OCI-M2 (cell line): ENCODE measurements at regions not wholly inside any gene's neighbourhood (a gene's known extent, or its start where the extent isn't known, plus 50 kb on each side); places are given as distances from the start of the nearest gene placed in this dataset.
"Not testable (repeated sequence)": the region's sequence is repeated elsewhere in the genome, so short reads cannot be mapped to it uniquely, and the experiment has no call there.

ENCODE experiments used
- DNase-seq: peaks from one replicate; lab custom pipeline; 2025; ENCODE audit not compliant: unreplicated experiment; lab: John Stamatoyannopoulos, UW

GRCh38 chr20:25989686-25990085 lies 293.0 kb upstream of the ZNF337 start:
- not testable (repeated sequence) for DNase-seq

DNA sequence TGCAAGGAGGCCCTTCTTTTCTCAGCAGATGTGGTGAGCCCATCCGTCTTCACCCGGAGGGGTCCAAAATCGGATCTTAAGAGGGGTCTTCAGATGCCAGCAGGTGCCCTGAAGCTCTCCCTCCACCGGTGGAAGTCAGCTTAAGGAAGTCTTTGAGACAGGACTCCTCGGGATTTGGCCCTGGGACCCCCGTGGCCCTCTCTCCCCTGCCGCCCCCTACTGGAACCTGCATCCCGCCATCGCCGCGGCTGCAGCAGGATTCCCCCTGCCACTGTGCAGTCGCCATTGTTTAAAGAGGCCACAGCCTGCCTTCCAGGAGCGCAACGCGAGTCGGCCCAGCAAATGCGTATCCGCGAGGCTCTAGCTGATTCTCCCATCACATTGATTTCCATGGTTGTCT lies 292.5 kb upstream of the ZNF337 start:
- DNase-seq, result no peak

GRCh38 chr20:25987928-25988560 lies 291.4 kb upstream of the ZNF337 start:
- DNase-seq, result not testable (repeated sequence)

- no peak for DNase-seq
Observed at GRCh38 chr20:25987073-25987927, 290.6 kb upstream of the ZNF337 start.

DNA sequence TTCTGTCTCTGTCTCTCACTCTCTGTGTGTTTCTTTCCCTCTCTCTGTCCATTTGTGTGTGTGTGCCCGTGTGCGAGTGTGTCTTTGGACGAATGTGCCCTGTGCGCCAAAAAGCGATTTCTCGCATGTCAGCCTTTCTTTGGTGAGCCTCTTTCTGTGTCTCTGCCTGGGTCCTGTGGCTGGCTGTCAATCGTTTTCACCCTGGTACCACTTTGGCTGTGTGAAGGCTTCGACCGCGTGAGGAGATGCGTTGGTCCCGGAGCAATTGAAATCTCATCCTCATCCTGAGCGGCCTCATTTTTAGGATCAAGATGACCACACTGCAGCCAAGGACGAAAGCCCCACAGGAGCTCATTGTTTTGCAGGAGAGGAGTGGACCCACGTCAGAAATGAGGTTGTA lies 288.9 kb upstream of the ZNF337 start:
- DNase-seq, result no peak

GRCh38 chr20:25984933-25985332 lies 288.3 kb upstream of the ZNF337 start:
- DNase-seq, result no peak

GRCh38 chr20:25982701-25983100 lies 286.0 kb upstream of the ZNF337 start:
- not testable (repeated sequence) for DNase-seq

GRCh38 chr20:25978450-25979190 lies 282.0 kb upstream of the ZNF337 start:
- DNase-seq, result not testable (repeated sequence)

GRCh38 chr20:25975816-25976215 lies 279.2 kb upstream of the ZNF337 start:
- DNase-seq, result not testable (repeated sequence)

DNA sequence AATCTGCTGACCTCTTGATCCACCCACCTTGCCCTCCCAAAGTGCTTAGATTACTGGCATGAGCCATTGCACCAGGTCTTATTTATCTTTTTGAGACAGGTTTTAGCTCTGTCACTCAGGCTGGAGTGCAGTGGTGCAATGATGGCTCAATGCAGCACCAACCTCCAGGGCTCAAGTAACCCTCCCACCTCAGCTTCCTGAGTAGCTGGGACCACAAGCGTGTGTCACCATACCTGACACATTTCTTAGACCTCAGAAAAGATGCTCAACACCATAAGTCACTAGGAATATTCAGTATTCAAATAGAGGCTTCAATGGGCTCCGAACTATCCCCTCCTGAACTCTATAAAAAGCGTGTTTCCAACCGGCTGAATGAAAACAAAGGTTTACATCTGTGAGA lies 268.6 kb upstream of the ZNF337 start:
- not testable (repeated sequence) for DNase-seq

- not testable (repeated sequence) for DNase-seq
Observed at GRCh38 chr20:25953876-25954275, 257.2 kb upstream of the ZNF337 start.

GRCh38 chr20:25935230-25935629 lies 238.6 kb upstream of the ZNF337 start:
- not testable (repeated sequence) for DNase-seq

DNA sequence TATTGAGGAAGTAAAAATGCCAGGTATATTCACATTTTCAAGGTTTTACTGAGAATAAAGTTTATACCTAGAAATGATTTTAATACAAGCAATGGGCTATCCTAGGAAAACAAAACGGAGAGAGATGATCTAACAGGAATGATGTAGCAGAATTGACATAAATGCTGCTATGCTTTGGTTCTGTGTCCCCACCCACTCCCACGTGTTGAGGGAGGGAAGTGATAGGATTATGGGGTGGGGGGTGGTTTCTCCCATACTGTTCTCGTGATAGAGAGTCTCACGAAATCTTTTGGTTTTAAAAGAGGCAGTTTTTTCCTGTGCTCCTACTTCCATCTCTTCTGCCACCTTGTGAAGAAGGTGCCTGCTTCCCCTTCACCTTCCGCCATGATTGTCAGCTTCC lies 236.2 kb upstream of the ZNF337 start:
- DNase-seq, result not testable (repeated sequence)

GRCh38 chr20:25932170-25932569 lies 235.5 kb upstream of the ZNF337 start:
- DNase-seq, result not testable (repeated sequence)

DNA sequence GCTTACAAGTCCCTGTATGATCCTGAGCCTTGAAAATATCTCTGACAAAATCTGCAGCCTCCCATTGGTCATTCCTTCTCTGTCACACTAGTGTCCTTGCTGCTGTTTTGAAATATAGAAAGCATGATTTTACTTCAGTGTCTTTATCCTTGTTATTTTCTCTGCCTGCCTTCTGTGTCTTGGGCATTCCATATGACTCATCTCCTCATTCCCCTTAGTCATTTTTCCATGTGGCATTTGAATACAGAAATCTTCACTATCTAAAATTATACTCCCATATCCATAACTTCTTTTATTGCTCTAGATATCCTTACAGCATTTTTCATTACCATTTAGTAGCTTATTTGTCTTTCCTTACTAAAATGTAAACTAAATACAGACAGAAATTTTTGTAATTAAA lies 205.7 kb upstream of the ZNF337 start:
- DNase-seq, result not testable (repeated sequence)

- DNase-seq, result not testable (repeated sequence)
Observed at GRCh38 chr20:25898663-25899062, 202.0 kb upstream of the ZNF337 start.

DNA sequence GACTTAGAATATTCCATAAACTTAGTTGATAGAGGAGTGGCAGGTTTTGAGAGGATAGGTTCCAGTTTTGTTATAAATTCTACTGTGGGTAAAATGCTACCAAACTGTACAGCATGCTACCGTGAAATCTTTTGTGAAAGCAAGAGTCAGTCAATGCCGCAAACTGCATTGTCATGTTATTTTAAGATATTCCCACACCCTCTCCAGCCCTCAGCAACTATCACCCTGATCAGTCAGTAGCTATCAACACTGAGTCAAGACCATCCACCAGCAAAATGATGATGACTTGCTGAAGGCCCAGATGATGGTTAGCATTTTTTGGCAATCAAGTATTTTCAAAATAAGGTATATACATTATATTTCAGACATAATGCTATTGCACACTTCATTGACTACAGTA lies 182.4 kb upstream of the ZNF337 start:
- DNase-seq, result not testable (repeated sequence)

DNA sequence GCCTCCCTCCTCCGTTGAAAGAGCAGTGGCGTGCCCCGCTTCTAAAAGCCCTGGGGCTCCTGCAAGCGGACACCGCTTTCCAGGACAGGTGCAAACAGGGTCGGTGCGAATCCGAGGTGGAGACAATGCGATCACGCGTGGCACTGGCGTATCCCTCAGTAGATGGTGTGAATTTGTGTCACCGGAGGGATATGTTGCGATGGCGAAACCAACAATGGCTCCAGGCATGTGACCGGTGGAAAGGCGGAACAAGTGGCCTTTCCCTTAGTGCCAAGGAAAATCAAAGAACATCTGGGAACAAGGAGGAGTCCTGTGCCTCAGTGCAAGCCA lies 172.0 kb upstream of the ZNF337 start:
- DNase-seq, result not testable (repeated sequence)

DNA sequence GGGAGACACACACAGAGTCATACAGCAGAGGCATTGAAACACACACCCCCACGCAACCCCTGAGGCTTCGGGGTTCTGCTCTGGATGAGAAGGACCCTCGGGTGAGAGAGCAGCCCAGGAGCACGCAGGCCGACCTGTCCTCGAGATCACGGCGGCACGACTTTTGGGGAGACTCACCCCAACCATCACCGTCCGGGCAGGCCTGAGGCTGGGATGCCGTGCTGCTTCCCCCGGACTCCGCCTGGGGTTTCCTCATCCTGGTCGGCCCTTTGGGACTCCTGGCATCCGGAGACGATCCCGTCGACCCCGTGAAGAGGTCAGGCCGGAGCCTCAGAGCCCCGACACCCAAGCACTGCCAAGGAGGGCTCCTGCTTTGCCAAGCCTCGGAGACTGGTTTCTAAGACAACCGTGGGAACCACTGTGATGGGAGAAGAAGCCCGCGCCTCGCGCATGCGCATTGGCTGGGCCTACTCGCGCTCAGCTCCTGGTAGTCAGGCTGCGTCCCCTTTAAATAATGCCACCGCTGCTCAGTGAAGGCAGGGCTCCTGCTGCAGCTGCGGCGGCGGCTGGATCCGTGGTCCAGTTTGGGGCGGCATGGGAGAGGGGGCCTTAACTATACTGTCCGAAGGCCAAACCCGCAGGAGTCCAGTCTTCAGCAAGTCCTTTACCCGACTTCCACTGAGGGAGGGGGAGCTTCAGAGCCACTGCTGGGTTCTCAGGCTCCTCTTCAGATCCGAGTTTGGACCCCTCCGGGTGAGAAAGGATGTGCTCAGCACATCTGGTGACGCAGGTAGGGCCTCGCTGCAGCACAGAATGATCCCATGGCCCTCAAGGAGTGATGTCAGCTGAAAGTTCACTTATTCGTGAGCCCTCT lies 171.4 kb upstream of the ZNF337 start:
- no peak for DNase-seq

- not testable (repeated sequence) for DNase-seq
Observed at GRCh38 chr20:25867015-25867775, 170.5 kb upstream of the ZNF337 start.
